Fibroblast of lung (primary cell): ENCODE measurements at regions not wholly inside any gene's neighbourhood (a gene's known extent, or its start where the extent isn't known, plus 50 kb on each side); places are given as distances from the start of the nearest gene placed in this dataset.
"Not testable (repeated sequence)": the region's sequence is repeated elsewhere in the genome, so short reads cannot be mapped to it uniquely, and the experiment has no call there.

ENCODE experiments used
- DNase-seq, 2 donors: peaks; one replicate each; pipeline versions ENCODE4 v3.0.0 to v3.0.0-alpha.2; 2010; ENCODE audit warnings: low read depth in 2 of 2
- H2AFZ ChIP-seq: 2 replicates; pipeline ENCODE4 v1.5.1; 2012; ENCODE audit warnings: low read length, control low read depth, inconsistent platforms
- H3K27ac ChIP-seq: 2 replicates; pipeline ENCODE4 v1.5.1; 2011; ENCODE audit warnings: low read length, control low read depth; ENCODE audit not compliant: insufficient read depth
- H3K27me3 ChIP-seq: 2 replicates; pipeline ENCODE4 v1.5.1; 2011; ENCODE audit warnings: mild to moderate bottlenecking, low read length; ENCODE audit not compliant: control insufficient read depth, insufficient read depth
- H3K36me3 ChIP-seq: 2 replicates; pipeline ENCODE4 v1.5.1; 2011; ENCODE audit warnings: low read length; ENCODE audit not compliant: control insufficient read depth, insufficient read depth
- H3K4me1 ChIP-seq: 2 replicates; pipeline ENCODE4 v1.5.1; 2011; ENCODE audit warnings: low read length; ENCODE audit not compliant: control insufficient read depth, insufficient read depth; ENCODE audit errors: extremely low read depth
- H3K4me2 ChIP-seq: 2 replicates; pipeline ENCODE4 v1.5.1; 2011; ENCODE audit warnings: low read length, control low read depth; ENCODE audit not compliant: insufficient read depth; ENCODE audit errors: extremely low read depth
- H3K4me3 ChIP-seq, 4 experiments: fragments of 200-600 bp in 1 of 4; sonication (generic) in 1 of 4; replicated peaks in 1 of 4; 2 replicates each; pipeline ENCODE4 v1.5.1; 2011 to 2016; ENCODE audit warnings: low read length in 4 of 4, low read depth in 3 of 4, mild to moderate bottlenecking in 3 of 4, control low read depth in 2 of 4, inconsistent platforms in 1 of 4, mixed read lengths in 1 of 4; ENCODE audit not compliant: insufficient read depth in 1 of 4; ENCODE audit errors: control extremely low read depth in 1 of 4
- H3K79me2 ChIP-seq: 2 replicates; pipeline ENCODE4 v1.5.1; 2012; ENCODE audit warnings: mild to moderate bottlenecking, low read length, inconsistent platforms; ENCODE audit not compliant: control insufficient read depth, insufficient read depth
- H3K9ac ChIP-seq: 2 replicates; pipeline ENCODE4 v1.5.1; 2011; ENCODE audit warnings: mild to moderate bottlenecking, low read length, control low read depth; ENCODE audit not compliant: insufficient read depth
- H3K9me3 ChIP-seq: 2 replicates; pipeline ENCODE4 v1.5.1; 2012; ENCODE audit warnings: low read depth, low read length; ENCODE audit not compliant: control insufficient read depth, insufficient read depth
- H4K20me1 ChIP-seq: 2 replicates; pipeline ENCODE4 v1.5.1; 2011; ENCODE audit warnings: low read length; ENCODE audit not compliant: control insufficient read depth, insufficient read depth; ENCODE audit errors: extremely low read depth
- EZH2 ChIP-seq: IDR thresholded peaks from 2 replicates; pipeline ENCODE4 v1.5.1; 2012; ENCODE audit warnings: low read length, control low read depth, mild to moderate bottlenecking; ENCODE audit errors: missing control alignments
- TF ChIP-seq, protein P1 (sequence below), 2 donors: IDR thresholded peaks in 1 of 2; conservative IDR thresholded peaks in 1 of 2; 1 replicate in 1 of 2; 2 replicates in 1 of 2; pipeline ENCODE4 v1.5.1; 2011 to 2012; ENCODE audit warnings: low read length in 2 of 2, control low read depth in 1 of 2, inconsistent platforms in 1 of 2, low read depth in 1 of 2, mild to moderate bottlenecking in 1 of 2

DNA sequence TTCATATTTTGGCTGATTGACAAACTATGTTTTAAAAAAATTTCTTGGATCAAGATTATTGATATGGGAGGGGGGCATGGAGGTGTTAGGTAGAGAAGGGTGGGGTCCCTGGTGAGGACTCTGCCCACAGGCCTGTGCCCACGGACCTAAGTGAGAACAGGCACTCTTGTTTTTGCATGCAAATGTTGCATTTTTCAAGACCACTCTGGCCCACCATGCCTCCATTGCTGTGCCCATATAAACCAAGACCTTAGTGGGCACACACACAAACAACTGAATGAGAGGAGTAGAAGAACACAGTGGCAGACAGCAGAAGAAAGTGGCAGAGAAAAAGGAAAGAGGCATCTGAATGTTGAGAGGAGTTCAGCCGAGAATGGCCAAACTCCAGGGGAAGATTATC, 69.6 kb upstream of the ZNF98 start:
- no peak overlapping the region for H2AFZ ChIP-seq
- H3K4me3 ChIP-seq, result no peak overlapping the region
- H3K36me3 ChIP-seq, result no peaks in the 10 kb centered on the region
- H3K4me1 ChIP-seq, result no peaks in the 10 kb centered on the region
- no peak overlapping the region for H3K9ac ChIP-seq
- no peaks in the 10 kb centered on the region for H3K79me2 ChIP-seq
- H3K27ac ChIP-seq, result no peak overlapping the region
- H3K9me3 ChIP-seq, result no peaks in the 10 kb centered on the region
- no peak overlapping the region for H3K4me2 ChIP-seq
- no peak for DNase-seq
- no peaks in the 10 kb centered on the region for H3K27me3 ChIP-seq
- no peaks in the 10 kb centered on the region for H4K20me1 ChIP-seq
- TF ChIP-seq, protein P1, sequence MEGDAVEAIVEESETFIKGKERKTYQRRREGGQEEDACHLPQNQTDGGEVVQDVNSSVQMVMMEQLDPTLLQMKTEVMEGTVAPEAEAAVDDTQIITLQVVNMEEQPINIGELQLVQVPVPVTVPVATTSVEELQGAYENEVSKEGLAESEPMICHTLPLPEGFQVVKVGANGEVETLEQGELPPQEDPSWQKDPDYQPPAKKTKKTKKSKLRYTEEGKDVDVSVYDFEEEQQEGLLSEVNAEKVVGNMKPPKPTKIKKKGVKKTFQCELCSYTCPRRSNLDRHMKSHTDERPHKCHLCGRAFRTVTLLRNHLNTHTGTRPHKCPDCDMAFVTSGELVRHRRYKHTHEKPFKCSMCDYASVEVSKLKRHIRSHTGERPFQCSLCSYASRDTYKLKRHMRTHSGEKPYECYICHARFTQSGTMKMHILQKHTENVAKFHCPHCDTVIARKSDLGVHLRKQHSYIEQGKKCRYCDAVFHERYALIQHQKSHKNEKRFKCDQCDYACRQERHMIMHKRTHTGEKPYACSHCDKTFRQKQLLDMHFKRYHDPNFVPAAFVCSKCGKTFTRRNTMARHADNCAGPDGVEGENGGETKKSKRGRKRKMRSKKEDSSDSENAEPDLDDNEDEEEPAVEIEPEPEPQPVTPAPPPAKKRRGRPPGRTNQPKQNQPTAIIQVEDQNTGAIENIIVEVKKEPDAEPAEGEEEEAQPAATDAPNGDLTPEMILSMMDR (conservative IDR thresholded peaks at IDR 0.05 in 1 of 2, IDR thresholded peaks at IDR 0.05 in 1 of 2; ENCODE audit: low read depth in 1 of 2, low read length in 2 of 2), result no peak
- TF ChIP-seq EZH2, result no peak

DNA sequence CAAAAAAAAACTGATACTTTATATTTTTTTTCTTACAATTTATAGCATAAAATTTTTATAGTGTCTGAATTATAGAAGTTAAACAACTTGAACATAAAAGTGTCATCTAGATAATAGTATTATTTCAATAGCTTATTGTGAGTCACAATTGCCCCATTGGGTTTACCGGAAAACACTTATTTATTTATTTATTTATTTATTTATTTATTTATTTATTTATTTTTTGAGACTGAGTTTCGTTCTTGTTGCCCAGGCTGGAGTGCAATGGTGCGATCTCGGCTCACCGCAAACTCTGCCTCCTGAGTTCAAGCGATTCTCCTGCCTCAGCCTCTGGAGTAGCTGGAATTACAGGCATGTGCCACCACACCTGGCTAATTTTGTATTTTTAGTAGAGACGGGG, 61.4 kb upstream of the ZNF98 start:
- not testable (repeated sequence) for H2AFZ ChIP-seq

DNA sequence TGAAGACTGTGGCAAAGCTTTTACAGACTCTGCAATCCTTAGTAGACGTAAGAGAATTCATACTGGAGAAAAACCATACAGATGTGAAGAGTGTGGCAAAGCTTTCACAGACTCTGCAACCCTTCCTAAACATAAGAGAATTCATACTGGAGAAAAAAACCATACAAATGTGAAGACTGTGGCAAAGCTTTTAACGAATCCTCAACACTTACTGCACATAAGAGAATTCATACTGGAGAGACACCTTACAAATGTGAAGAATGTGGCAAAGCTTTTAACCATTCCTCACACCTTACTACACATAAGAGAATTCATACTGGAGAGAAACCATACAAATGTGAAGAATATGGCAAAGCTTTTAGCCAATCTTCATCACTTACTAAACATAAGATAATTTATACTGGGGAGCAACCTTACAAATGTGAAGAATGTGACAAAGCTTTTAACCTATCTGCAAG, 50.1 kb upstream of the ZNF98 start:
- no peak for DNase-seq
- Histone ChIP-seq H3K27ac (no peak overlapping the region), H3K4me3 (no peak overlapping the region), H3K27me3 (no peaks in the 10 kb centered on the region), H3K4me2 (no peak overlapping the region), H3K36me3 (no peaks in the 10 kb centered on the region), H3K79me2 (no peaks in the 10 kb centered on the region), H2AFZ (no peak overlapping the region), H3K9me3 (no peaks in the 10 kb centered on the region), H4K20me1 (no peaks in the 10 kb centered on the region), H3K4me1 (no peaks in the 10 kb centered on the region), H3K9ac (no peak overlapping the region)
- TF ChIP-seq EZH2, result no peak

More for the DNA sequence above, 61.4 kb upstream of the ZNF98 start:
- H3K27ac ChIP-seq, H3K9ac ChIP-seq, H3K9me3 ChIP-seq, H4K20me1 ChIP-seq, H3K4me2 ChIP-seq, H3K4me1 ChIP-seq, H3K36me3 ChIP-seq, H3K27me3 ChIP-seq, H3K4me3 ChIP-seq, DNase-seq, H3K79me2 ChIP-seq: not testable (repeated sequence)
